ENCODE measurements at regions not wholly inside any gene's neighbourhood (a gene's known extent, or its start where the extent isn't known, plus 50 kb on each side); places are given as distances from the start of the nearest gene placed in this dataset.

GRCh38 chr4:38343608-38344007, 320.4 kb upstream of the KLF3 start:
- Histone ChIP-seq H3K27me3 (ENCODE audit: control insufficient read depth, insufficient read depth, low read length) (no peaks in the 10 kb centered on the region), H3K4me3 (ENCODE audit: low read depth, low read length) (no peak overlapping the region), H3K9me3 (ENCODE audit: control insufficient read depth, insufficient read depth, low read length) (peaks cover 3% of the 10 kb centered on the region; the same call in 1 of the 2 replicates), H3K27ac (ENCODE audit: low read depth, low read length) (no peak overlapping the region)
- CTCF ChIA-PET, result no interaction called here
- TF ChIP-seq, protein P1, sequence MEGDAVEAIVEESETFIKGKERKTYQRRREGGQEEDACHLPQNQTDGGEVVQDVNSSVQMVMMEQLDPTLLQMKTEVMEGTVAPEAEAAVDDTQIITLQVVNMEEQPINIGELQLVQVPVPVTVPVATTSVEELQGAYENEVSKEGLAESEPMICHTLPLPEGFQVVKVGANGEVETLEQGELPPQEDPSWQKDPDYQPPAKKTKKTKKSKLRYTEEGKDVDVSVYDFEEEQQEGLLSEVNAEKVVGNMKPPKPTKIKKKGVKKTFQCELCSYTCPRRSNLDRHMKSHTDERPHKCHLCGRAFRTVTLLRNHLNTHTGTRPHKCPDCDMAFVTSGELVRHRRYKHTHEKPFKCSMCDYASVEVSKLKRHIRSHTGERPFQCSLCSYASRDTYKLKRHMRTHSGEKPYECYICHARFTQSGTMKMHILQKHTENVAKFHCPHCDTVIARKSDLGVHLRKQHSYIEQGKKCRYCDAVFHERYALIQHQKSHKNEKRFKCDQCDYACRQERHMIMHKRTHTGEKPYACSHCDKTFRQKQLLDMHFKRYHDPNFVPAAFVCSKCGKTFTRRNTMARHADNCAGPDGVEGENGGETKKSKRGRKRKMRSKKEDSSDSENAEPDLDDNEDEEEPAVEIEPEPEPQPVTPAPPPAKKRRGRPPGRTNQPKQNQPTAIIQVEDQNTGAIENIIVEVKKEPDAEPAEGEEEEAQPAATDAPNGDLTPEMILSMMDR (IDR thresholded peaks at IDR 0.05; ENCODE audit: low read depth, low read length), result no peak
- POLR2A ChIA-PET, result no interaction called here
- no peak for DNase-seq (ENCODE audit: low read depth, low spot score)

DNA sequence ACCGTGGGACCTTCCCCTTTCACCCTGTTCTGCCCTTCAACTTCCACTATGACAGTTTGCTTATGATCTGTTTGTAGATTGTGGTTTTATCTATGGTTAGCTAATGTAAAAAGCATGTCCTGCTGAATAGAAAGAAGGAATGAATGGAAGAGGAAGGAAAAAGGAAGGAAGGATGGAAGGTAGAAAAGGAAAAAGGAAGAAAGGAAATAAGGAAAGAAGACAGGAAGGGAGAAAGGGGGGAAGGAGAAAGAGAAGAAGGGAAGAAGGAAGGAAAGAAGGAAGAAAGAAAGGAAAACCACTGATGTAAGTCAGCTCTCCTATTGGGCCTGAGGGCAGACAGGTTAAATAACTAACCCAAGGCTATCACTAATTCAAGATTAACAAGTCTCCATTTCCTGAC, 319.1 kb upstream of the KLF3 start:
- ChIA-PET POLR2A (no interaction called here), CTCF (interaction anchor here (0.7 kb wide), 1 partner anchor 283 kb away, joined by 3 read pairs; no protein-coding TSS in a partner anchor)
- no peak for DNase-seq (ENCODE audit: low read depth, low spot score)
- Histone ChIP-seq H3K27ac (ENCODE audit: low read depth, low read length) (no peak overlapping the region), H3K4me3 (ENCODE audit: low read depth, low read length) (no peak overlapping the region), H3K27me3 (ENCODE audit: control insufficient read depth, insufficient read depth, low read length) (no peaks in the 10 kb centered on the region), H3K9me3 (ENCODE audit: control insufficient read depth, insufficient read depth, low read length) (no peaks in the 10 kb centered on the region)
- TF ChIP-seq, protein P1 (IDR thresholded peaks at IDR 0.05; ENCODE audit: low read depth, low read length), result no peak

DNA sequence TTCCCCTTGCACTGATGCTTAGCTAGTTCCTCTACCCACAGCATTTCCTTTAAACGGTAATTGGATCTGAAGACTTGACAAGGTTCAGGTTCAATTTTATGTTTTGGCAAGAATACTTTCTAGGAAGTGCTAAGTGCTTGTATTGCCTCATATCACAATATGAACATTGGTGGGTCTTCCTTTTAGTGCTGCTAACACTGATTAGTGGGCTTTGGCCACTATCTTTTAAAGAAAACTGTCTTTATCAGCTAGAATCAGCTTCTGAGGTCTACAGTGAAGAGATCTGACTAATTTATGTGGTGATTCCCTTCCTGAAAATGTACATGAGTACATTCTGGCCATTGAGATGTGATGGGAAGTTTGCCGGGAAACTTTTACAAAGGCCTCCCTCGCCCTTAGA, 316.7 kb upstream of the KLF3 start:
- POLR2A ChIA-PET, result no interaction called here
- Histone ChIP-seq H3K27ac (ENCODE audit: low read depth, low read length) (no peak overlapping the region), H3K9me3 (ENCODE audit: control insufficient read depth, insufficient read depth, low read length) (no peaks in the 10 kb centered on the region), H3K4me3 (ENCODE audit: low read depth, low read length) (no peak overlapping the region), H3K27me3 (ENCODE audit: control insufficient read depth, insufficient read depth, low read length) (no peaks in the 10 kb centered on the region)
- CTCF ChIA-PET, result no interaction called here
- TF ChIP-seq, protein P1 (IDR thresholded peaks at IDR 0.05; ENCODE audit: low read depth, low read length), result no peak
- no peak for DNase-seq (ENCODE audit: low read depth, low spot score)

- TF ChIP-seq, protein P1 (IDR thresholded peaks at IDR 0.05; ENCODE audit: low read depth, low read length), result no peak
- Histone ChIP-seq H3K27me3 (ENCODE audit: control insufficient read depth, insufficient read depth, low read length) (no peaks in the 10 kb centered on the region), H3K27ac (ENCODE audit: low read depth, low read length) (no peak overlapping the region), H3K4me3 (ENCODE audit: low read depth, low read length) (no peak overlapping the region), H3K9me3 (ENCODE audit: control insufficient read depth, insufficient read depth, low read length) (no peaks in the 10 kb centered on the region)
- POLR2A ChIA-PET, result no interaction called here
- CTCF ChIA-PET, result no interaction called here
- DNase-seq (ENCODE audit: low read depth, low spot score), result no peak
Observed at GRCh38 chr4:38354421-38354820, 309.6 kb upstream of the KLF3 start.

- H3K4me3 ChIP-seq (ENCODE audit: low read depth, low read length), result no peak overlapping the region
- no peaks in the 10 kb centered on the region for H3K9me3 ChIP-seq (ENCODE audit: control insufficient read depth, insufficient read depth, low read length)
- no peaks in the 10 kb centered on the region for H3K27me3 ChIP-seq (ENCODE audit: control insufficient read depth, insufficient read depth, low read length)
- DNase-seq (ENCODE audit: low read depth, low spot score), result no peak
- no peak overlapping the region for H3K27ac ChIP-seq (ENCODE audit: low read depth, low read length)
- ChIA-PET POLR2A (no interaction called here), CTCF (no interaction called here)
- TF ChIP-seq, protein P1 (IDR thresholded peaks at IDR 0.05; ENCODE audit: low read depth, low read length), result no peak
Observed at GRCh38 chr4:38354872-38355271, 309.1 kb upstream of the KLF3 start.
